Heart right ventricle (tissue), 16 donors: ENCODE measurements at regions not wholly inside any gene's neighbourhood (a gene's known extent, or its start where the extent isn't known, plus 50 kb on each side); places are given as distances from the start of the nearest gene placed in this dataset.

Experiments
- ATAC-seq, 8 donors: fragments of 200-7000 bp; cut with Tn5 transposase; one replicate each; pipeline ENCODE4 v1.9.1; 2020; ENCODE audit warnings: mild to moderate bottlenecking in 8 of 8, moderate library complexity in 8 of 8, moderate number of reproducible peaks in 1 of 8
- DNase-seq, 2 donors: peaks; one replicate each; pipeline ENCODE4 v3.0.0-alpha.2; 2020
- H3K27ac ChIP-seq, 10 donors: fragments of 200-600 bp; sonication (generic) in 2 of 10; one replicate each; pipeline versions ENCODE4 v1.5.0 to v1.8.0; 2020 to 2022; ENCODE audit warnings: mild to moderate bottlenecking in 3 of 10
- H3K27me3 ChIP-seq, 7 donors: fragments of 200-600 bp; one replicate each; pipeline ENCODE4 v1.8.0; 2021 to 2022; ENCODE audit warnings: mild to moderate bottlenecking in 2 of 7
- H3K36me3 ChIP-seq, 9 donors: fragments of 200-600 bp; sonication (generic) in 1 of 9; one replicate each; pipeline versions ENCODE4 v1.5.0 to v1.8.0; 2020 to 2022; ENCODE audit warnings: mild to moderate bottlenecking in 2 of 9
- H3K4me1 ChIP-seq, 9 donors: fragments of 200-600 bp; sonication (generic) in 1 of 9; one replicate each; pipeline versions ENCODE4 v1.5.0 to v1.8.0; 2020 to 2022; ENCODE audit warnings: mild to moderate bottlenecking in 4 of 9
- H3K4me3 ChIP-seq, 10 donors: fragments of 200-600 bp; sonication (generic) in 2 of 10; one replicate each; pipeline versions ENCODE4 v1.5.0 to v1.8.0; 2020 to 2022; ENCODE audit warnings: mild to moderate bottlenecking in 7 of 10, moderate library complexity in 2 of 10
- H3K9me3 ChIP-seq, 11 donors: fragments of 200-600 bp in 10 of 11; sonication (generic) in 2 of 11; one replicate each; pipeline versions ENCODE4 v1.5.0 to v1.8.0; 2013 to 2022; ENCODE audit warnings: mild to moderate bottlenecking in 2 of 11, control low read depth in 1 of 11, moderate library complexity in 1 of 11
- WGBS, 2 donors: extraction: QIAGEN DNeasy Blood & Tissue Kit; methylation state at CpG; one replicate each; pipeline ENCODE4 v1.1.7; 2013; ENCODE audit warnings: inconsistent platforms in 1 of 2; 5-methylcytosine and 5-hydroxymethylcytosine counted together
- intact Hi-C, 10 donors: fragments of 100-400 bp; cut with DNase I; formaldehyde crosslinking; loops; one replicate each; pipeline versions ENCODE4 v1.11.1 to v1.14.2; 2022
- TF ChIP-seq, protein P1 (sequence below), 9 donors: fragments of 200-600 bp; sonication (generic) in 2 of 9; IDR thresholded peaks; one replicate each; pipeline versions ENCODE4 v1.5.0 to v1.8.0; 2021 to 2022; ENCODE audit warnings: antibody characterized with exemption in 9 of 9, mild to moderate bottlenecking in 5 of 9, moderate library complexity in 1 of 9
- donor health status: Arrhythmogenic right ventricular cardiomyopathy.
- donor health status: ischemic (EF 13 %, LVEDD 7.1; RV severe dilation, severe dysfunction).
- donor health status: healthy with polysubstance abuse.
- donor health status: DM: no; HTN: yes; CAD: no.
- donor health status: DM: no; HTN: no; CAD: no.
- donor health status: ischemic (EF 25% LVEDD 6.9; RV normal size, moderate dysfunction).
- donor health status: ischemic (EF 25% LVEDD 5.7; RV mildly dilated, moderate dysfunction).
- donor health status: healthy.
- donor health status: DM: yes; HTN: yes; CAD: no.
- donor health status: Ischemic cardiomyopathy.
- donor health status: ischemic (EF 35%, LVEDD 5.7; RV mildly dilated, moderate dysfunction).
- donor health status: nonischemic (EF 11% LVEDD 7.7; RV severe dilation, severe dysfunction).
- donor health status: DM: yes; HTN: yes; CAD: no.
- donor health status: PGD.
- donor health status: ischemic (EF 29% LVEDD 5.4; RV normal size, mild dysfunction).
- donor health status: nonischemic (EF 23%, LVEDD 6.1; RV moderate dilation, normal function).

- no peak overlapping the region for H3K27ac ChIP-seq
- no peaks in the 10 kb centered on the region for H3K9me3 ChIP-seq
- no peaks in the 10 kb centered on the region for H3K27me3 ChIP-seq
- TF ChIP-seq, protein P1, sequence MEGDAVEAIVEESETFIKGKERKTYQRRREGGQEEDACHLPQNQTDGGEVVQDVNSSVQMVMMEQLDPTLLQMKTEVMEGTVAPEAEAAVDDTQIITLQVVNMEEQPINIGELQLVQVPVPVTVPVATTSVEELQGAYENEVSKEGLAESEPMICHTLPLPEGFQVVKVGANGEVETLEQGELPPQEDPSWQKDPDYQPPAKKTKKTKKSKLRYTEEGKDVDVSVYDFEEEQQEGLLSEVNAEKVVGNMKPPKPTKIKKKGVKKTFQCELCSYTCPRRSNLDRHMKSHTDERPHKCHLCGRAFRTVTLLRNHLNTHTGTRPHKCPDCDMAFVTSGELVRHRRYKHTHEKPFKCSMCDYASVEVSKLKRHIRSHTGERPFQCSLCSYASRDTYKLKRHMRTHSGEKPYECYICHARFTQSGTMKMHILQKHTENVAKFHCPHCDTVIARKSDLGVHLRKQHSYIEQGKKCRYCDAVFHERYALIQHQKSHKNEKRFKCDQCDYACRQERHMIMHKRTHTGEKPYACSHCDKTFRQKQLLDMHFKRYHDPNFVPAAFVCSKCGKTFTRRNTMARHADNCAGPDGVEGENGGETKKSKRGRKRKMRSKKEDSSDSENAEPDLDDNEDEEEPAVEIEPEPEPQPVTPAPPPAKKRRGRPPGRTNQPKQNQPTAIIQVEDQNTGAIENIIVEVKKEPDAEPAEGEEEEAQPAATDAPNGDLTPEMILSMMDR (IDR thresholded peaks at IDR 0.05), result no peak
- H3K36me3 ChIP-seq, result no peaks in the 10 kb centered on the region
- DNase-seq, result no peak
- WGBS, 2 donors, result 92 to 93% methylated on average over 32 of the region's 32 CpGs
- no peak for ATAC-seq
- H3K4me1 ChIP-seq, result no peaks in the 10 kb centered on the region
- no peak overlapping the region for H3K4me3 ChIP-seq
- intact Hi-C loops, result no loop called here
Observed at GRCh38 chr3:160060409-160061027, 71.9 kb downstream of the IL12A start.

- H3K36me3 ChIP-seq, result no peaks in the 10 kb centered on the region
- intact Hi-C loops, result no loop called here
- ATAC-seq, result no peak
- 84 to 89% methylated on average over 12 of the region's 12 CpGs for WGBS, 2 donors
- H3K27ac ChIP-seq, result no peak overlapping the region
- no peak for DNase-seq
- H3K9me3 ChIP-seq, result no peaks in the 10 kb centered on the region
- no peaks in the 10 kb centered on the region for H3K27me3 ChIP-seq
- TF ChIP-seq, protein P1 (IDR thresholded peaks at IDR 0.05), result no peak
- H3K4me3 ChIP-seq, result no peak overlapping the region
- H3K4me1 ChIP-seq, result no peaks in the 10 kb centered on the region
Observed at GRCh38 chr3:160061525-160061924, 72.9 kb downstream of the IL12A start.

DNA sequence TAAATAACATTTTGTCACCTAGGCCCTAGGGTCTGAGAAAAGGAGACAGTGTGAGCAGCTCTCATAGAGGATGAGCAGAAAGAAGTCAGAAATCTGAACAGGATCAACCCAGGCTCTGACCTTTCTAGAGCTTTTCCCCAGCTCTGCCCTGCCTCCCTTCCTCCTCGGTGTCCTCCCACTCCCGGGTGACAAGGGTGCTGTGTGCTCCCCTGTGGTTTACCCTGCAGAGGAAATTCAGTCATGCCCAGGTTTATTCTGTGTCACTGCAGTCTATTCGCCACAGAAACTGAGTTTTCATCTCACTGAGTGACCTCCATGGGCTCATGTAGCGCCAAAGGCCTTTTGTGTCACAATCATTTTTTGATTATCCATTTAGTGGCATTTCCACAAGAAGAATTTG, 76.6 kb downstream of the IL12A start:
- DNase-seq, result no peak
- no peaks in the 10 kb centered on the region for H3K4me1 ChIP-seq
- intact Hi-C loops, result no loop called here
- H3K36me3 ChIP-seq, result no peaks in the 10 kb centered on the region
- H3K4me3 ChIP-seq, result no peak overlapping the region
- H3K27me3 ChIP-seq, result no peaks in the 10 kb centered on the region
- H3K27ac ChIP-seq, result no peak overlapping the region
- TF ChIP-seq, protein P1 (IDR thresholded peaks at IDR 0.05), result no peak
- no peak for ATAC-seq
- WGBS, 2 donors, result 71 to 89% methylated on average over 4 of the region's 4 CpGs
- H3K9me3 ChIP-seq, result no peaks in the 10 kb centered on the region

GRCh38 chr3:160065786-160066185, 77.2 kb downstream of the IL12A start:
- Histone ChIP-seq H3K27ac (no peak overlapping the region), H3K27me3 (no peaks in the 10 kb centered on the region), H3K4me3 (no peak overlapping the region), H3K4me1 (no peaks in the 10 kb centered on the region), H3K36me3 (no peaks in the 10 kb centered on the region), H3K9me3 (no peaks in the 10 kb centered on the region)
- intact Hi-C loops, result no loop called here
- DNase-seq (no peak), ATAC-seq (no peak)
- TF ChIP-seq, protein P1 (IDR thresholded peaks at IDR 0.05), result no peak
- 90 to 97% methylated on average over 3 of the region's 4 CpGs for WGBS, 2 donors
